Type B pancreatic cell (in vitro differentiated cells): ENCODE measurements at regions not wholly inside any gene's neighbourhood (a gene's known extent, or its start where the extent isn't known, plus 50 kb on each side); places are given as distances from the start of the nearest gene placed in this dataset.

ENCODE experiments used
- DNase-seq: peaks from one replicate; pipeline ENCODE4 v3.0.0; 2021; ENCODE audit warnings: mixed read lengths; ENCODE audit not compliant: unreplicated experiment; ENCODE audit errors: extremely low spot score
- H3K27ac Mint-ChIP-seq: 2 replicates; pipeline ENCODE4 v1.8.0; 2021; ENCODE audit warnings: mild to moderate bottlenecking, mixed read lengths
- H3K27me3 Mint-ChIP-seq: 2 replicates; pipeline ENCODE4 v1.8.0; 2021; ENCODE audit warnings: mixed read lengths
- H3K36me3 Mint-ChIP-seq: 2 replicates; pipeline ENCODE4 v1.8.0; 2021; ENCODE audit warnings: mixed read lengths
- H3K4me1 Mint-ChIP-seq: one replicate; pipeline ENCODE4 v1.8.0; 2021; ENCODE audit warnings: mixed read lengths; ENCODE audit not compliant: unreplicated experiment
- H3K4me3 Mint-ChIP-seq: 2 replicates; pipeline ENCODE4 v1.8.0; 2021; ENCODE audit warnings: mild to moderate bottlenecking, mixed read lengths
- H3K9me3 Mint-ChIP-seq: 2 replicates; pipeline ENCODE4 v1.8.0; 2021; ENCODE audit warnings: mixed read lengths
- CTCF ChIP-seq: fragments of 200-600 bp; sonication (generic); conservative IDR thresholded peaks from 2 replicates; pipeline ENCODE4 v1.5.0; 2021; ENCODE audit warnings: antibody characterized with exemption, mild to moderate bottlenecking

- Mint-ChIP-seq H3K36me3 (no peaks in the 10 kb centered on the region), H3K4me3 (no peak overlapping the region), H3K4me1 (peaks cover 10% of the 10 kb centered on the region), H3K27ac (no peak overlapping the region), H3K27me3 (peaks cover 3% of the 10 kb centered on the region), H3K9me3 (peaks cover 8% of the 10 kb centered on the region)
- no peak for TF ChIP-seq CTCF
- DNase-seq: no peak
Measured at GRCh38 chr6:105764315-105764714, 321.8 kb upstream of the PRDM1 start.

GRCh38 chr6:105763866-105764265, 322.3 kb upstream of the PRDM1 start:
- Mint-ChIP-seq H3K36me3 (no peaks in the 10 kb centered on the region), H3K4me3 (no peak overlapping the region), H3K9me3 (peaks cover 8% of the 10 kb centered on the region), H3K27me3 (peaks cover 3% of the 10 kb centered on the region), H3K27ac (no peak overlapping the region), H3K4me1 (peaks cover 10% of the 10 kb centered on the region)
- DNase-seq: no peak
- no peak for TF ChIP-seq CTCF

- no peak for DNase-seq
- Mint-ChIP-seq H3K4me1 (peaks cover 10% of the 10 kb centered on the region), H3K9me3 (peaks cover 15% of the 10 kb centered on the region), H3K27me3 (peaks cover 2% of the 10 kb centered on the region), H3K36me3 (no peaks in the 10 kb centered on the region), H3K4me3 (no peak overlapping the region), H3K27ac (no peak overlapping the region)
- no peak for TF ChIP-seq CTCF
Measured at GRCh38 chr6:105760746-105761145, 325.4 kb upstream of the PRDM1 start.

GRCh38 chr6:105759946-105760345, 326.2 kb upstream of the PRDM1 start:
- no peak overlapping the region for H3K4me3 Mint-ChIP-seq
- H3K9me3 Mint-ChIP-seq: peaks cover 15% of the 10 kb centered on the region
- TF ChIP-seq CTCF: no peak
- no peaks in the 10 kb centered on the region for H3K27me3 Mint-ChIP-seq
- DNase-seq: no peak
- H3K27ac Mint-ChIP-seq: no peak overlapping the region
- no peaks in the 10 kb centered on the region for H3K36me3 Mint-ChIP-seq
- H3K4me1 Mint-ChIP-seq: peaks cover 10% of the 10 kb centered on the region

- Mint-ChIP-seq H3K36me3 (no peaks in the 10 kb centered on the region), H3K4me3 (peak overlapping the region; percentile 50), H3K27me3 (no peaks in the 10 kb centered on the region), H3K9me3 (peaks cover 15% of the 10 kb centered on the region), H3K27ac (peak overlapping the region; percentile 58), H3K4me1 (peaks cover 10% of the 10 kb centered on the region)
- no peak for TF ChIP-seq CTCF
- no peak for DNase-seq
Measured at GRCh38 chr6:105759015-105759414, 327.1 kb upstream of the PRDM1 start.

GRCh38 chr6:105757512-105758200, 328.5 kb upstream of the PRDM1 start:
- Mint-ChIP-seq H3K27me3 (no peaks in the 10 kb centered on the region), H3K4me1 (peaks cover 10% of the 10 kb centered on the region), H3K27ac (no peak overlapping the region), H3K4me3 (no peak overlapping the region), H3K9me3 (peaks cover 15% of the 10 kb centered on the region), H3K36me3 (no peaks in the 10 kb centered on the region)
- DNase-seq: no peak
- no peak for TF ChIP-seq CTCF
